Neuronal stem cell (in vitro differentiated cells): ENCODE measurements at regions not wholly inside any gene's neighbourhood (a gene's known extent, or its start where the extent isn't known, plus 50 kb on each side); places are given as distances from the start of the nearest gene placed in this dataset.

Experiments used
- DNase-seq: peaks from one replicate; pipeline ENCODE4 v3.0.0-alpha.2; 2013; ENCODE audit warnings: low spot score
- H2AFZ ChIP-seq: one replicate; pipeline ENCODE4 v1.6.1; 2013; ENCODE audit warnings: mild to moderate bottlenecking, low read length, inconsistent platforms
- H2AK5ac ChIP-seq: 2 replicates; pipeline ENCODE4 v1.6.1; 2013; ENCODE audit warnings: low read depth, mild to moderate bottlenecking, inconsistent platforms, low read length, moderate library complexity, mixed read lengths
- H2BK120ac ChIP-seq: 2 replicates; pipeline ENCODE4 v1.6.1; 2013; ENCODE audit warnings: low read depth, mild to moderate bottlenecking, inconsistent platforms, low read length, moderate library complexity, mixed read lengths
- H2BK12ac ChIP-seq: one replicate; pipeline ENCODE4 v1.6.1; 2013; ENCODE audit warnings: low read length, inconsistent platforms
- H2BK15ac ChIP-seq: 2 replicates; pipeline ENCODE4 v1.6.1; 2013; ENCODE audit warnings: mild to moderate bottlenecking, low read length, inconsistent platforms, mixed read lengths
- H2BK5ac ChIP-seq: one replicate; pipeline ENCODE4 v1.6.1; 2013; ENCODE audit warnings: inconsistent platforms, mild to moderate bottlenecking, low read length, moderate library complexity
- H3K14ac ChIP-seq: one replicate; pipeline ENCODE4 v1.6.1; 2013; ENCODE audit warnings: low read length, inconsistent platforms
- H3K18ac ChIP-seq: 2 replicates; pipeline ENCODE4 v1.6.1; 2013; ENCODE audit warnings: low read length, inconsistent platforms
- H3K23ac ChIP-seq: 2 replicates; pipeline ENCODE4 v1.6.1; 2013; ENCODE audit warnings: low read depth, mild to moderate bottlenecking, mixed read lengths, low read length, inconsistent platforms; ENCODE audit not compliant: poor library complexity
- H3K27ac ChIP-seq: replicated peaks from 3 replicates; pipeline ENCODE4 v1.5.1; 2013; ENCODE audit warnings: low read length, inconsistent platforms
- H3K27me3 ChIP-seq, 3 experiments: 2 replicates each; pipeline ENCODE4 v1.6.1; 2013; ENCODE audit warnings: low read length in 3 of 3, mild to moderate bottlenecking in 2 of 3, inconsistent platforms in 1 of 3, low read depth in 1 of 3, mixed read lengths in 1 of 3, moderate library complexity in 1 of 3; ENCODE audit not compliant: control insufficient read depth in 3 of 3, insufficient read depth in 3 of 3
- H3K36me3 ChIP-seq, 2 donors: replicated peaks in 1 of 2; 2 replicates each; pipeline ENCODE4 v1.6.1; 2013; ENCODE audit warnings: low read length in 2 of 2; ENCODE audit not compliant: control insufficient read depth in 2 of 2, insufficient read depth in 2 of 2
- H3K4ac ChIP-seq: 2 replicates; pipeline ENCODE4 v1.6.1; 2013; ENCODE audit warnings: inconsistent platforms, mild to moderate bottlenecking, low read length, moderate library complexity
- H3K4me1 ChIP-seq, 2 donors: 1 replicate in 1 of 2; 2 replicates in 1 of 2; pipeline ENCODE4 v1.6.1; 2013; ENCODE audit warnings: low read length in 2 of 2, low read depth in 1 of 2; ENCODE audit not compliant: control insufficient read depth in 2 of 2, insufficient read depth in 1 of 2
- H3K4me2 ChIP-seq: one replicate; pipeline ENCODE4 v1.6.1; 2013; ENCODE audit warnings: mild to moderate bottlenecking, low read length, inconsistent platforms; ENCODE audit not compliant: insufficient read depth, poor library complexity, severe bottlenecking
- H3K4me3 ChIP-seq, 2 donors: 2 replicates each; pipeline ENCODE4 v1.5.1; 2013; ENCODE audit warnings: low read length in 2 of 2, mild to moderate bottlenecking in 2 of 2, inconsistent platforms in 1 of 2, moderate library complexity in 1 of 2
- H3K79me1 ChIP-seq: one replicate; pipeline ENCODE4 v1.6.1; 2013; ENCODE audit warnings: low read depth, mild to moderate bottlenecking, inconsistent platforms, low read length, moderate library complexity
- H3K9ac ChIP-seq: one replicate; pipeline ENCODE4 v1.6.1; 2013; ENCODE audit warnings: mild to moderate bottlenecking, low read depth, low read length, inconsistent platforms; ENCODE audit not compliant: poor library complexity
- H3K9me3 ChIP-seq, 2 donors: replicated peaks in 1 of 2; 2 replicates each; pipeline versions ENCODE3 to v1.6.1; 2013; ENCODE audit warnings: low read length in 2 of 2, mild to moderate bottlenecking in 2 of 2, inconsistent platforms in 1 of 2, low read depth in 1 of 2, mixed read lengths in 1 of 2, moderate library complexity in 1 of 2; ENCODE audit not compliant: control insufficient read depth in 2 of 2, insufficient read depth in 1 of 2
- H4K8ac ChIP-seq: one replicate; pipeline ENCODE4 v1.6.1; 2013; ENCODE audit warnings: low read depth, mild to moderate bottlenecking, inconsistent platforms, low read length, moderate library complexity
- H4K91ac ChIP-seq: one replicate; pipeline ENCODE4 v1.6.1; 2013; ENCODE audit warnings: low read length, low read depth, mild to moderate bottlenecking, inconsistent platforms; ENCODE audit not compliant: poor library complexity
- WGBS, 2 donors: extraction: QIAGEN DNeasy Blood & Tissue Kit; methylation state at CpG; one replicate each; pipeline ENCODE4 v1.1.7; 2013; ENCODE audit warnings: missing lambda C conversion rate in 2 of 2, mixed read lengths in 1 of 2; ENCODE audit not compliant: insufficient read length in 2 of 2, insufficient replicate concordance in 1 of 2; ENCODE audit errors: extremely low coverage in 2 of 2; 5-methylcytosine and 5-hydroxymethylcytosine counted together

GRCh38 chr1:48077795-48078222, 80.6 kb upstream of the TRABD2B start:
- Histone ChIP-seq H2BK120ac (no peak overlapping the region), H3K4ac (no peak overlapping the region), H3K4me1 (no peaks in the 10 kb centered on the region), H2AK5ac (no peak overlapping the region), H3K4me3 (no peak overlapping the region), H2AFZ (no peak overlapping the region), H3K79me1 (no peaks in the 10 kb centered on the region), H4K8ac (no peak overlapping the region), H2BK5ac (no peak overlapping the region), H3K4me2 (no peak overlapping the region), H3K14ac (no peak overlapping the region), H3K27ac (no peak overlapping the region), H4K91ac (no peak overlapping the region), H3K36me3 (no peaks in the 10 kb centered on the region), H3K23ac (no peak overlapping the region), H3K9ac (no peak overlapping the region), H2BK12ac (no peak overlapping the region), H3K27me3 (no peaks in the 10 kb centered on the region), H2BK15ac (no peak overlapping the region), H3K18ac (no peak overlapping the region), H3K9me3 (no peaks in the 10 kb centered on the region)
- WGBS, 2 donors, result no CpG with 5 or more reads among the region's 5 CpGs
- DNase-seq, result no peak

- H2AFZ ChIP-seq, result no peak overlapping the region
- H4K91ac ChIP-seq, result no peak overlapping the region
- no peaks in the 10 kb centered on the region for H3K27me3 ChIP-seq
- H2BK5ac ChIP-seq, result no peak overlapping the region
- no peaks in the 10 kb centered on the region for H3K79me1 ChIP-seq
- no peak overlapping the region for H3K14ac ChIP-seq
- no peak overlapping the region for H2AK5ac ChIP-seq
- no peak overlapping the region for H4K8ac ChIP-seq
- no peaks in the 10 kb centered on the region for H3K36me3 ChIP-seq
- no peak for DNase-seq
- no peaks in the 10 kb centered on the region for H3K9me3 ChIP-seq
- H3K9ac ChIP-seq, result no peak overlapping the region
- H3K4ac ChIP-seq, result no peak overlapping the region
- no peak overlapping the region for H2BK120ac ChIP-seq
- no peak overlapping the region for H3K23ac ChIP-seq
- H3K27ac ChIP-seq, result no peak overlapping the region
- H3K4me1 ChIP-seq, result no peaks in the 10 kb centered on the region
- H2BK15ac ChIP-seq, result no peak overlapping the region
- H3K4me3 ChIP-seq, result no peak overlapping the region
- H2BK12ac ChIP-seq, result no peak overlapping the region
- H3K18ac ChIP-seq, result no peak overlapping the region
- H3K4me2 ChIP-seq, result no peak overlapping the region
Observed at GRCh38 chr1:48076017-48076416, 78.8 kb upstream of the TRABD2B start.

DNA sequence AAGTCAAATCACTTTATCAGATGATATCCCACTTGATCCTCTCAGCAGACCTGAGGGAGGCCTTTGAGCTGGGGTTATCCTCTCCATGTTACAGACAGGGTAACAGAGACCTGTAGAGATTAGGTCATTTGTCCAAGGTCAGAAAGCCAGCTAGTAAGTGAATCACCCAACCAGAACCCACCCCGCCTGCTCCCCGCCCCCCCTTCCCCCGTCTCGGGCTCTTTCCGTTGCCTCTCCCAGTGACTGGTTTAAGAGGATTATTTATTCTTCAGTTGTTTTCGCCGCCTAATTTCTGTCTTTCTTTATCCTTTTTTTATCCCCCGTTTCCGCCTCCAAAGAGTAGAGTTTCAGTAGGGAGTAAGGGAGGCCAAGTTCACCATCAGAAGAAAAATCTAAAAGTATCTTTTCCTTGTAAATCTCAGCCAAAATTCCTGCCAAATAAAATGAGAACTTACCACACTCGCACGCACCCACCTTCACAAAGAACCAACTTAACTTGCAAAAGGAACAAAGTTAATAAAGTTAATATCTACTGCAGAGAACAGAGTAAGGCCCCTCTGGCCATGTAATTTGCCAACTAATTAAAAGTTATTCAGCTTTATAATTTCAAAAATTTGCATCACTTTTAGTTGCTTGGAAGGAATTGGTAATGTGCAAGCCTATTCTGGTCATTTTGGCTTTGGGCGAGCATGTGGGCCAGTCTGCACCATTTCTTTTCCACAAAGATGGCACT, 76.8 kb upstream of the TRABD2B start:
- H2BK15ac ChIP-seq, result no peak overlapping the region
- H2BK120ac ChIP-seq, result no peak overlapping the region
- H3K27me3 ChIP-seq, result no peaks in the 10 kb centered on the region
- H2BK12ac ChIP-seq, result no peak overlapping the region
- H2AFZ ChIP-seq, result no peak overlapping the region
- H3K36me3 ChIP-seq, result no peaks in the 10 kb centered on the region
- H4K91ac ChIP-seq, result no peak overlapping the region
- H4K8ac ChIP-seq, result no peak overlapping the region
- WGBS, 2 donors, result no CpG with 5 or more reads among the region's 12 CpGs
- H3K4ac ChIP-seq, result no peak overlapping the region
- no peak overlapping the region for H2AK5ac ChIP-seq
- no peak overlapping the region for H3K18ac ChIP-seq
- H3K79me1 ChIP-seq, result no peaks in the 10 kb centered on the region
- H3K23ac ChIP-seq, result no peak overlapping the region
- no peak overlapping the region for H2BK5ac ChIP-seq
- no peak overlapping the region for H3K27ac ChIP-seq
- no peak for DNase-seq
- H3K4me1 ChIP-seq, result no peaks in the 10 kb centered on the region
- H3K9me3 ChIP-seq, result no peaks in the 10 kb centered on the region
- no peak overlapping the region for H3K4me3 ChIP-seq
- no peak overlapping the region for H3K9ac ChIP-seq
- no peak overlapping the region for H3K14ac ChIP-seq
- H3K4me2 ChIP-seq, result no peak overlapping the region

GRCh38 chr1:48071513-48071912, 74.3 kb upstream of the TRABD2B start:
- Histone ChIP-seq H2BK120ac (no peak overlapping the region), H2AK5ac (no peak overlapping the region), H3K36me3 (no peaks in the 10 kb centered on the region), H4K8ac (no peak overlapping the region), H3K4me1 (no peaks in the 10 kb centered on the region), H3K9ac (no peak overlapping the region), H3K14ac (no peak overlapping the region), H3K27ac (no peak overlapping the region), H3K23ac (no peak overlapping the region), H3K4me3 (no peak overlapping the region), H3K4me2 (no peak overlapping the region), H4K91ac (no peak overlapping the region), H3K4ac (no peak overlapping the region), H2BK5ac (no peak overlapping the region), H3K9me3 (no peaks in the 10 kb centered on the region), H3K79me1 (no peaks in the 10 kb centered on the region), H2BK12ac (no peak overlapping the region), H2AFZ (no peak overlapping the region), H3K18ac (no peak overlapping the region), H3K27me3 (no peaks in the 10 kb centered on the region), H2BK15ac (no peak overlapping the region)
- no CpG with 5 or more reads among the region's 1 CpG for WGBS, 2 donors
- DNase-seq, result no peak
